GM21447 (cell line): ENCODE measurements at regions not wholly inside any gene's neighbourhood (a gene's known extent, or its start where the extent isn't known, plus 50 kb on each side); places are given as distances from the start of the nearest gene placed in this dataset.

Experiments used
- ATAC-seq: cut with Tn5 transposase; IDR thresholded peaks from one replicate; pipeline ENCODE4 v1.9.1; 2021; ENCODE audit not compliant: unreplicated experiment

GRCh38 chr1:172973424-172973823 is 77.3 kb downstream of the TNFSF18 start:
- no peak for ATAC-seq

GRCh38 chr1:172976222-172977041 is 74.3 kb downstream of the TNFSF18 start:
- ATAC-seq = no peak

- ATAC-seq = peak; percentile 53
These were observed 73.3 kb downstream of the TNFSF18 start for GRCh38 chr1:172977296-172978017.

GRCh38 chr1:172978595-172978994 is 72.1 kb downstream of the TNFSF18 start:
- ATAC-seq = no peak

GRCh38 chr1:172979828-172980227 is 70.9 kb downstream of the TNFSF18 start:
- ATAC-seq = no peak

- ATAC-seq = no peak
These were observed 70.3 kb downstream of the TNFSF18 start for GRCh38 chr1:172980456-172980855.

- ATAC-seq = no peak
These were observed 69.8 kb downstream of the TNFSF18 start for GRCh38 chr1:172980971-172981370.
